ENCODE measurements at regions not wholly inside any gene's neighbourhood (a gene's known extent, or its start where the extent isn't known, plus 50 kb on each side); places are given as distances from the start of the nearest gene placed in this dataset.

DNA sequence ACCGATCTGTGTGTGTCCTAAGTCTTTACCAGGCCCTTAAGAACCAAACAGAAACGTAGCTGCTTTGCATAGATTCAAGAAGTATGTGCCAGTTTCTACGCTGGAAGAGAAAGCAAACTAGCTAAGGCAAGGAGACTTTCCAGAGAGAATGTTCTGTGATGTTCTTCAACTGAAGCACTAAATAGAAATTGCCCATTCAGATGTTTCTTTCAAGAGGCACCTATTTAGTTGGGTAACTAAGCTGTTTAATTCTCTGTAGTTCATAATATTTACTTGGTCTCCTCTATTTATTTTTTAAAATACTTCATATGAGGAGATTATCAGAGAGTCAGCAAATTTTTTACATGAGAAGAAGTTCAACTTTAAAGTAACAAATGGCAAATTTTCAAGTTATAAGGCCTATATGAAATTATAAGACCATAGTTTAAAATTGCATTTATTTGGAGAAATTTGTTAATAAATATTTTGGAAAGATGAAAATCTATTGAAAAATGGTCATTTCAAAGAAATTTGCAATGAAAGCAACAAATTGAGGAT, 279.0 kb downstream of the NEBL start:
- Histone ChIP-seq H3K4me3 (no peak overlapping the region), H3K9ac (ENCODE audit: insufficient read length) (no peak overlapping the region), H3K27ac (no peak overlapping the region), H3K9me3 (ENCODE audit: low read depth, low read length) (no peaks in the 10 kb centered on the region), H3K36me3 (ENCODE audit: insufficient read depth, low read length) (no peaks in the 10 kb centered on the region)
- no peak for TF ChIP-seq FOXP2 (optimal IDR thresholded peaks at IDR 0.05; ENCODE audit: control extremely low read depth, extremely low read length, insufficient read depth)
- no peak for TF ChIP-seq POLR2AphosphoS5 (IDR thresholded peaks at IDR 0.05; ENCODE audit: borderline replicate concordance, low read depth, low read length)
- TF ChIP-seq EZH2 (IDR thresholded peaks at IDR 0.05): no peak
- no peak for DNase-seq (ENCODE audit: low read depth, low spot score)

DNA sequence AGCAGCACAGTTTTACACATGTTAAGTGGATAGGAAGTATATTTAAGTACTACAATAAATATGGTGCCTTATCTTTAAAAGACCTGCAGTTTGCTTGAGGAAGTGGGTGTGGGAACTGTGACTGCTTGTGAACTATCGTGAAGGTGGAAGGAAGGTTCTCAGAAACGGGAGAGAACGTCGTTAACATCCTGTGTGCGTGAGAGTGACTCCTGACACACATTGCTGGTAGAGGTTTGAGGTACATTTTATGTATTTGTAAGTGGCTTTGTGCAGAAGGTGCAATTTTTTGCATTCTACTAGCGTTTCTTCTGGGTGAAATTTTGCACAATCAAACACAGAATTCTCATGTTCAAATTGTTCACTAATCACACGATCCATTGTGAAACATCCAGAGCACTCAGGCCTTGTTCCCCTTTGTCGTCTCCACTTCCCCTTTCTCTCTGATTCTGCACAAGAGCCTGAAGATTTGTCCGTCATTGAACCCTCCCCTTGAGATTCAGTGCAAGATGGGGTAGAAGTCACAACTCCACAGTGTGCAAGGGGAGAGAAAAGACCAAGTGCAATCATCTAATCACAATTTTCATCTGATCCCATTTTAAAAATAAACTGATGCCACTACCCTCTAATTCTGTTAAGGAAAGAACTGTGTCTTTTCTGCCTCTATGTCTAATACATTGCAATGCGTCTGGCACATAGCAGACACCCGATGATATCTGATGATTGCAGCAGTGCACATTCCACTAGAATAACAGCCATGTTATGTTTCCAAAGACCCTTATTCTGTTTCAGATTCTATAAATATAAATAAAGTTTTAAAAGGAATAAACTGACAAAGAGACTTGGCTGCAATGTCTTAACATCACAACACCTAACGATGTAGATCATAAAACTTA, 279.9 kb downstream of the NEBL start:
- Histone ChIP-seq H3K36me3 (ENCODE audit: insufficient read depth, low read length) (no peaks in the 10 kb centered on the region), H3K27ac (no peak overlapping the region), H3K9ac (ENCODE audit: insufficient read length) (no peak overlapping the region), H3K9me3 (ENCODE audit: low read depth, low read length) (no peaks in the 10 kb centered on the region), H3K4me3 (no peak overlapping the region)
- no peak for TF ChIP-seq POLR2AphosphoS5 (IDR thresholded peaks at IDR 0.05; ENCODE audit: borderline replicate concordance, low read depth, low read length)
- no peak for TF ChIP-seq EZH2 (IDR thresholded peaks at IDR 0.05)
- no peak for TF ChIP-seq FOXP2 (optimal IDR thresholded peaks at IDR 0.05; ENCODE audit: control extremely low read depth, extremely low read length, insufficient read depth)
- no peak for DNase-seq (ENCODE audit: low read depth, low spot score)

DNA sequence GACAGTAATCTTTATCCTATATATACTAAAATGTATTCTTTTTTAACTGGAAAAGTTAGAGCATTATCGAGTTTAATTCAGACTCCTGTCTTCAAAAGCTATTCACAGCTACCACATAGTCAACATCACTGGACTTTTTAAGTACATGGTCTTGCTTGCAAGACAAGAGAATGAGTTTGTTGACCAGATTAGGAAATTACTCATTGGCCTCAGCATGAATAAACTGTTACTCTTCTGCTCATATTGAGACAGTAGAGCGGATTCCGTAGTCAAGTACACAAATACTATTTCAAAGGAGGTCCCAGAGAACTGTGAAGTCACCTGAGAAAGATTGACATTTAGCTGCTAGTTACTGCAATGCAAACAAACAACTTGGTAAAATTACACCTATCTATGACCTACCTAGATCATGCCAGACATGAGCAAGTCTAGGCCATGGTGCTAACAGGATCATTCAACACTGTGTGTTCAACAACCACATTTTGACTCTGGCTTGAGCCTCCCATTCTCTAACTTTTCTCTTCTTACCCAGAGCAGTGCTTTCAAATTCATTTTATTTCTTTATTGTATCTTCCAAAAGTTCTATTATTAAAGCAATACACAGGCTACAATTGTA, 280.9 kb downstream of the NEBL start:
- Histone ChIP-seq H3K9ac (ENCODE audit: insufficient read length) (no peak overlapping the region), H3K27ac (no peak overlapping the region), H3K36me3 (ENCODE audit: insufficient read depth, low read length) (no peaks in the 10 kb centered on the region), H3K9me3 (ENCODE audit: low read depth, low read length) (no peaks in the 10 kb centered on the region), H3K4me3 (no peak overlapping the region)
- no peak for TF ChIP-seq POLR2AphosphoS5 (IDR thresholded peaks at IDR 0.05; ENCODE audit: borderline replicate concordance, low read depth, low read length)
- TF ChIP-seq EZH2 (IDR thresholded peaks at IDR 0.05): no peak
- TF ChIP-seq FOXP2 (optimal IDR thresholded peaks at IDR 0.05; ENCODE audit: control extremely low read depth, extremely low read length, insufficient read depth): no peak
- DNase-seq (ENCODE audit: low read depth, low spot score): no peak

DNA sequence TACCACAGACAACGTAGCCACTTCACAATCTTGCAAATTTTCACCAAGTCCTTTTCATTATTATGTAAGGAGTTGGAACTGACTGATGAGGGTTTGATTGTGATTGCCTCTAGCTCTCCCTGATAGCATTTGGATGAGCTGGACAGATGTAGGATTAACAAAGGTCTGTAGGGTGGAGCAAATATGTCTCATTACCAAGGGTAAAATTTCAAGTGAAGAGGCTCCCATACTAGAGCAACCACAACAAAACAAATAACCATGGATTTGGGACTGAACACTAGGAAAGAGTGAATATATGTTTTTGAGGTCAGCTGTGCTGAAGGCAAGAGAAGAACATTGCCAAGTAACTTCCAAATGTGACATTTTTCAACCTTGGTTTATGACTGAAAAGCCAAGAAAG, 281.7 kb downstream of the NEBL start:
- Histone ChIP-seq H3K9me3 (ENCODE audit: low read depth, low read length) (no peaks in the 10 kb centered on the region), H3K4me3 (no peak overlapping the region), H3K27ac (no peak overlapping the region), H3K9ac (ENCODE audit: insufficient read length) (no peak overlapping the region), H3K36me3 (ENCODE audit: insufficient read depth, low read length) (no peaks in the 10 kb centered on the region)
- no peak for DNase-seq (ENCODE audit: low read depth, low spot score)
- no peak for TF ChIP-seq EZH2 (IDR thresholded peaks at IDR 0.05)
- TF ChIP-seq POLR2AphosphoS5 (IDR thresholded peaks at IDR 0.05; ENCODE audit: borderline replicate concordance, low read depth, low read length): no peak
- no peak for TF ChIP-seq FOXP2 (optimal IDR thresholded peaks at IDR 0.05; ENCODE audit: control extremely low read depth, extremely low read length, insufficient read depth)

DNA sequence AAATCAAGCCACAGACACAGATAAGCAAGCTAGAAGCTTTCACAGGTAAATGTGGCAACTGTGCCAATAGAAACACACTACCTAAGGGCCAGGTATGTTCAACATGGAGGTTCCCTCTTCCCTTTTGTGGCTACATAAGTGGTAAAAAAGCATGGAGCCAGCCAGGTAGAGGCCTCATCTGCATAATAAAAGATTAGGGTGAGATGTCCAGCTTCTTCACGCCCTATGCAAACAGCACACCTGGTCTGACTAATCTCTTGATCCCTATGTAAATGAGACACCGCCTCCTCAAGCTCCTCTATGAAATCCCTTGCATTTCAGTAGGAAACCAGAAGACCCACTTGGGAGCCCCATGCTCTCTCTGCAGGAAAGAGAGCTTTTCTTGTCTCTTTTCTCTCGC, 282.2 kb downstream of the NEBL start:
- Histone ChIP-seq H3K27ac (no peak overlapping the region), H3K9me3 (ENCODE audit: low read depth, low read length) (no peaks in the 10 kb centered on the region), H3K4me3 (no peak overlapping the region), H3K9ac (ENCODE audit: insufficient read length) (no peak overlapping the region), H3K36me3 (ENCODE audit: insufficient read depth, low read length) (no peaks in the 10 kb centered on the region)
- DNase-seq (ENCODE audit: low read depth, low spot score): no peak
- TF ChIP-seq EZH2 (IDR thresholded peaks at IDR 0.05) (no peak), POLR2AphosphoS5 (IDR thresholded peaks at IDR 0.05; ENCODE audit: borderline replicate concordance, low read depth, low read length) (no peak), FOXP2 (optimal IDR thresholded peaks at IDR 0.05; ENCODE audit: control extremely low read depth, extremely low read length, insufficient read depth) (no peak)

DNA sequence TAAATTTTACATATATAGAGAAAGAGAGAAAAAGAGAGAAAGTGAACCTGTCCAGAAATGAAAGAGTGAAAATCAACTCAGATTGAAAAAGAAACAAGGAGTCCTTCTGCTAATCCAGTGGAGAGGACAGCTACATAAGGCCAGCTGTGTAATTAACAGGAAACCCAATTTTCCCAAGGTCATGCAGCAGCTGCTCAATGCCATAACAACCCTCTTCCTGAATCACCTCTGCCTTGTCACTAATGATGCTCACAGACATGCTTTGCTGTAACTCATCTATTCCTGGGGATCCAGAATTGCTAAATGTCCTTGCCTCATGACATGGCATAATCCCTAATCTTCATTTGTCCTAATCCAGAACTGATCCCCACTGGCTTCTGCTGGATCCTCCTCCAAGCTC, 288.6 kb downstream of the NEBL start:
- H3K4me3 ChIP-seq: no peak overlapping the region
- no peaks in the 10 kb centered on the region for H3K9me3 ChIP-seq (ENCODE audit: low read depth, low read length)
- H3K36me3 ChIP-seq (ENCODE audit: insufficient read depth, low read length): no peaks in the 10 kb centered on the region
- no peak for DNase-seq (ENCODE audit: low read depth, low spot score)
- H3K27ac ChIP-seq: no peak overlapping the region
- TF ChIP-seq EZH2 (IDR thresholded peaks at IDR 0.05): no peak
- TF ChIP-seq FOXP2 (optimal IDR thresholded peaks at IDR 0.05; ENCODE audit: control extremely low read depth, extremely low read length, insufficient read depth): no peak
- TF ChIP-seq POLR2AphosphoS5 (IDR thresholded peaks at IDR 0.05; ENCODE audit: borderline replicate concordance, low read depth, low read length): no peak
- no peak overlapping the region for H3K9ac ChIP-seq (ENCODE audit: insufficient read length)

DNA sequence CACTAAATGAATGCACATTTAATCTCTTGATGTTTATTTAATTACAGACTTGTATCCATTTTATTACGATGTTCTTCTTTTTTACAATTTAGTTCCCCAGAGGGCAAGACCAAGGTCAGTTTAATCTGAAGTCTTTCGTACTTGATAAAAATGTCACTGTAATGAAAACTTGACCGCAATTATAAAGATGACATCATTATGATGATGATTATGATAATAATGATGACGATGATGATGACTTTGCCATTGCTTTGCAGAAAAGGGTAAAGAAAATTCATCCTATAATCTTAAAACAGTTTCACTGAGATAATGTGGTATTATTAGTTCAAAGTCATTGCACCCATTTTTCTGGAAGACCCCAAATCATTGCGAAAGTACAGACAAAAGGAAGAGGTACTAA, 290.1 kb downstream of the NEBL start:
- Histone ChIP-seq H3K9ac (ENCODE audit: insufficient read length) (no peak overlapping the region), H3K27ac (no peak overlapping the region), H3K9me3 (ENCODE audit: low read depth, low read length) (no peaks in the 10 kb centered on the region), H3K4me3 (no peak overlapping the region), H3K36me3 (ENCODE audit: insufficient read depth, low read length) (no peaks in the 10 kb centered on the region)
- TF ChIP-seq POLR2AphosphoS5 (IDR thresholded peaks at IDR 0.05; ENCODE audit: borderline replicate concordance, low read depth, low read length) (no peak), EZH2 (IDR thresholded peaks at IDR 0.05) (no peak), FOXP2 (optimal IDR thresholded peaks at IDR 0.05; ENCODE audit: control extremely low read depth, extremely low read length, insufficient read depth) (no peak)
- no peak for DNase-seq (ENCODE audit: low read depth, low spot score)

DNA sequence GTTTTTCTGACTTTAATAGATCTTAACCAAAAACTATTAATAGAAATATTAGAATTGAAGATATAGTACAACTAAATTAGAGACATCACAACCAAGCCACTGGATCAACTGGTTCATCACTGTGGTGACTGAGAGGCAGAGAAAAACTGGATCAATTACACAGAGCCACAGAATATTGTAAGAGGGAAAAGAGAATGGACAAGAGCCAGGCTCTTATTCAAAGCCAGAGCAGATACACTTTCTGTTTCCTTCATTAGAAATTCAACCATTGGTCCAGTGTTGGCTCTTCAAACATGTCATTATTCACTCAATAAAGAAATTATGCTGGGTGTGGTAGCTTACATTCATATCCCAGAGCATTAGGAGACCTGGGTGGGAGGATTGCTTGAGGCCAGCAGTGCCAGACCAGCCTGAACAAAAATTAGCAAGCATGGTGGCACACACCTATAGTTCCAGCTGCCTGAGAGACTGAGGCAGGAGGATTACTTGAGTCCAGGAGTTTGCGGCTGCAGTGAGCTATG, 295.1 kb downstream of the NEBL start:
- H3K27ac ChIP-seq: no peak overlapping the region
- no peak overlapping the region for H3K4me3 ChIP-seq
- no peaks in the 10 kb centered on the region for H3K9me3 ChIP-seq (ENCODE audit: low read depth, low read length)
- TF ChIP-seq POLR2AphosphoS5 (IDR thresholded peaks at IDR 0.05; ENCODE audit: borderline replicate concordance, low read depth, low read length) (no peak), FOXP2 (optimal IDR thresholded peaks at IDR 0.05; ENCODE audit: control extremely low read depth, extremely low read length, insufficient read depth) (no peak), EZH2 (IDR thresholded peaks at IDR 0.05) (no peak)
- H3K36me3 ChIP-seq (ENCODE audit: insufficient read depth, low read length): no peaks in the 10 kb centered on the region
- no peak overlapping the region for H3K9ac ChIP-seq (ENCODE audit: insufficient read length)
- no peak for DNase-seq (ENCODE audit: low read depth, low spot score)
